GM19238 (cell line): ENCODE measurements at regions not wholly inside any gene's neighbourhood (a gene's known extent, or its start where the extent isn't known, plus 50 kb on each side); places are given as distances from the start of the nearest gene placed in this dataset.
A peak's percentile ranks its signal among the peaks of the same experiment; 100 is the strongest.
"Not testable (repeated sequence)": the region's sequence is repeated elsewhere in the genome, so short reads cannot be mapped to it uniquely, and the experiment has no call there.

Experiments used
- DNase-seq: peaks from one replicate; pipeline ENCODE4 v3.0.0; 2011; ENCODE audit warnings: low spot score; ENCODE audit not compliant: insufficient read length

DNA sequence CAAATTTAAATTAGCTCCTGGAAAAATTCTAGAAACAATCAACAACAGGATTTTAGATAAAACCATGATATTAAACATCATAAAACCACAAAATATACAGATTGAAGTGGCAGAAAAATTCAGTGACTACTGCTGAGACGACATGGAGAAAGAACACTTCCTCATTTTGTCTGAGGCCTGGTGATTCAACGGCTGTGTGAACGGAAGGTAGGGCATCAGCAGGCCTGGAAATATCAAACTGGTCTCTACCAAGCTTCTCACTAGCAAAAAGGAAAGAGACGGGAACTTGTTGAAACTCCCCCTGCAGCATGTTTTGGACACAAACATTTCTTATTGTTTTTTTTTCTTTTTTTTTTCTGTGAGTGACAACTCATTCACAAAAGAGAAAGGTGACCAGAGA lies 58.0 kb upstream of the AHI1 start:
- peak; percentile 12 for DNase-seq

DNA sequence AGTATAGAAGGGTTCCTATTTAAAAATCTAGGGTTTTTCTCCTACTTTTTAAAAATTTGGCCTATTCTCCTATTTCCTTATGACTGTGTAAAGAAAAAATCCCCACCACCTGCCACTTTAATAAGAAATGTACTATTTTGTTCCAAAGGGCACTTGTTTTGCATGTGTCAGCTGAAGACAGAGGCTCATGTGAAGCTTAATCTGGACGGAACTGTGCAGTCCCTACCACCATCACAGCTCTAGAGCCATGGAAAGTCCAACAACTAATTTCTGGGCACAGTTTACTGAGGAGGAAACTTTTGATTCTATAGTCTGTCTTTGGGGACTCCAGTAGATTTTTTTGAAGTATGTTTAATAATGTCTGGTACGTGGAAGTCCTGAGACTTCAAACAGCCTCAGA lies 60.0 kb upstream of the AHI1 start:
- no peak for DNase-seq

DNA sequence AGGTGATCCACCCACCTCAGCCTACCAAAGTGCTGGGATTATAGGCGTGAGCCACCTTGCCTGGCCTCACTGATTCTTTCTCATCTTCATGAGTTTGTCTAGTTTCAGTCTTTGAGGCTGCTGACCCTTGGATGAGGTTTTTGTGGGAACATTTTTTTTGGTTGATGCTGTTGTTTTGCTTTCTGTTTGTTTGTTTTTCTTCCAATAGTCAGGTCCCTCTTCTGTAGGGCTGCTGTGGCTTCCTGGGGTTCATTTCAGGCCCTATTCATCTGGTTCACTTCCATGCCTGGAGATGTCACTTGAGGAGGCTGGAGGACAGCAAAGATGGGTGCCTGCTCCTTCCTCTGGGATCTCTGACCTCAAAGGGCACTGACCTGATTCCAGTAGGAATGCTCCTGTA lies 68.1 kb upstream of the AHI1 start:
- DNase-seq, result not testable (repeated sequence)

- DNase-seq, result no peak
These were observed 69.0 kb upstream of the AHI1 start for GRCh38 chr6:135566311-135567068.

GRCh38 chr6:135567375-135568083 lies 70.0 kb upstream of the AHI1 start:
- no peak for DNase-seq

DNA sequence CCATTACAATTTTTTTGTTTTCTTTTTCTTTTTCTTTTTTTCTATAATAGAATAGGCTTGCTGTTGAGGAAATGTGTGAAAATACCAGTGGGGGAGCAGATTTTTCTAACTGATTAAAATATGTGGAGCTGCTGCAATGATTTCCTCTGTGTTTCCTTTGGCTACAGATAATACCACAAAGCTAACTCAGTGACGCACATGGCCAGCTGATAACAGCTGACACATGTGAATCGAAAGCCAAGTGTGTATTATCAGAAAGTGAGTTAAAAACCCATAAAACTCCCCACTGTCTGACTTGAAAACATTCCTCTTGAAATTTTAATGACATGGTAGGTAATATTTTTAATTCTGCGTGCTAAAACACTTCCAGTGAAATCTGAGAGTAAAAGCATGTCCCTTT lies 70.8 kb upstream of the AHI1 start:
- no peak for DNase-seq

DNA sequence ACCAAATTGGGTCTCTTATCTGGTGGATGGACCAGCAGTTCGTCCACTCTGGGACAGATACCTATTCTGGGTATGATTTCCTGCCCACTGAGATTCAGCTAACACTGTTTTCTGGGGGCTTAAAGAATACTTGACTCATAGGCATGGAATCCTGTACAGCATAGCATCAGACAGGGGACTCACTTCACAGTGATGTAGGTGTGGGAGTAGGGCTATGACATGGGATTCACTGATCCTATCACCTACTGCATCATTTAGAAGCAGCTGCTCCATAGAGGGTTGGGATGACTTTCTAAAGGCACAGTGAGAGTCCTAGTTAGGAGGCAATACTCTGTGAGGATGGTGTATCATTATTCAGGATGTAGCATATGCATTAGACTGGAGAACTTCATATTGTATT lies 74.5 kb upstream of the AHI1 start:
- DNase-seq, result no peak

DNA sequence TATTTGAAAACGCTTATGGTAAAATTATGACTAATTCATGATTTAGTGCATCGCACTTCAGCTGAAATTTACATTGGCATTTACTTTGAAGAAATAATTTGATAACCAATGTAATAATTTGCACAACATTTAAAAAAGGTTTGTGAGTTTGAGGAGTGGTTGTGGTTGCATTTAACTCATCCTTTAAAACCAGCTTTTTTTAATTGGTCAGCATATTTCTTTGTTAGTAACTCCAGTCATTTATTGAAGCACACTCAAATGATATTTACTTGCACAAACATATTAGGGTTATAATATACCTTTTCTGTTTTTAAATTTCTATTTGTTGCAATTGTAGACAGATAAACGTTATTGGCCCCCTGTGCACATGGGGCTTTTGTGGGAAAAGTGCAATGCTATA lies 78.1 kb upstream of the AHI1 start:
- no peak for DNase-seq

DNA sequence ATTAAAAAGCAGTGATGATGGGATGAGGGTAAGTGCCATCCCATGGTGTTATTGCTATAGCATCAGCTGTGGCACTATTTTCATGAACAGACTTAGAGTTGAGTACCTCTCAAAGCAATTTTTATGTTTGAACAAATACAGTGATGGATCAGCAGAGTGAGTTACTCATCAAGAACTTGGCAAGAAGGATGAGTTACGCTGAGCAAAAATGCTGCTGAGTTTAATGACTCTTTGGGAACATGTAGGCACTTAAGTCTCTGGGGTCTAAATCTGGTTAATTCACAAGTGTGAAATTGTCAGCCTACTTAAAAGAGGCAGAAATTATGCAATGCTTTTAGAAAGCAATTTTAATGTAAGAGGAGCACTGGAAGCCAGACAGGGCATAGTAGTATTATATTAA lies 78.5 kb upstream of the AHI1 start:
- no peak for DNase-seq

- DNase-seq, result no peak
These were observed 79.6 kb upstream of the AHI1 start for GRCh38 chr6:135577059-135577538.

DNA sequence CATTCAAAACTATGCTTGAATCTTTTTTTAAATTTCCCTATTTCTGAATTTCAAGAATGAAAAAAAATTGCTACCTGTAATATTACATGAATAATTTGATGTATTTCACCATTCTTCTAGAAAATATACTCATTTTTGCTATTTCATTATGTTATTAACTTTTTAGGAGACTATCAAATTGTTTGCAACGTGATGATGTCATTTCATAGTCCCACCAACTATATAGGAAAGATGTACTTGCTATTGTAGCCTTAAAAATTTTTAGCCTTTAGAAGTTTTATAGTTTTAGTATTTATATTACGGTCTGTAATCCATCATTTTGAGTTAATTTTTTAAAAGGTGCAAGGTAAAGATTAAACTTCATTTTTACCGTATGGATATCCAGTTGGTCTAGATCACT lies 81.4 kb upstream of the AHI1 start:
- DNase-seq, result no peak

DNA sequence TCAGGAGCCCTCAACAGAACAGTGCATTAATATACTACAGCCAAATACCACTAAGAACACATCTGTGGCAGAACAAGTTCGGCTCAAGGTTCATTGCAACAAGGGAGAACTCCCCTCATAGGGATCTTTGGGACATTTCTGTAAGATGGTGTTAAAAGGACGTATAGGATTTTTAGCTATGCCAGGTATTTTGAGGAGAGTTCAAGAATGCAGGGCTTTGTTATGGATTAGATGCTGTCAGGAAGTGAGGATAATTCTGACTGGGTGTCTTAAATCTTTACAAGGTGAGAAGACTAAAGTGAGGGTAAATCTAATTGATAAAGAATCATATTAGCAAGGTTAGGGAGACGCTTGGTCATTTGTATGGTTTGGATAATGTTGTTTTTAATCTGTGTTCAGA lies 83.7 kb upstream of the AHI1 start:
- no peak for DNase-seq

GRCh38 chr6:135583256-135583761 lies 85.8 kb upstream of the AHI1 start:
- DNase-seq, result no peak

DNA sequence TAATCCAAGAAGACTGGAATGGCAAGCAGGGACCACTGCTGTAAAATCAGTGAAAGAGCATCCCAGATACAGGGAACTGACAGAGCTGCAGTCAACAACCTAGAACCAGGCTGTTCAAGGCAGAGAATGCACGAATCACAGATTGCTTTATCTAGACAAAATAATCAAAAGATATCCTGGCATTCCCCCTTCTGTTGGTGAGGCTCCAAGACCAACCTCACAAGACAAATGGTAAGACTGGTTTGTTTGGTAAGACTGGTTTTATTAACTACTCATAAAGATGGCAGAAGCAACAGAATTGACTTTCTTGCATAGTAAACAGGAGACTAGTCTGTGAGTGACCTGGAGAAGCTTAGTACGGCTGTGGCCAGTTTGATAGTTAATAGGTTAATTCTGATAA lies 88.8 kb upstream of the AHI1 start:
- no peak for DNase-seq

- no peak for DNase-seq
These were observed 89.3 kb upstream of the AHI1 start for GRCh38 chr6:135586844-135587243.

- DNase-seq, result no peak
These were observed 94.7 kb upstream of the AHI1 start for GRCh38 chr6:135592276-135592675.

- DNase-seq, result no peak
These were observed 96.5 kb upstream of the AHI1 start for GRCh38 chr6:135594000-135594399.

DNA sequence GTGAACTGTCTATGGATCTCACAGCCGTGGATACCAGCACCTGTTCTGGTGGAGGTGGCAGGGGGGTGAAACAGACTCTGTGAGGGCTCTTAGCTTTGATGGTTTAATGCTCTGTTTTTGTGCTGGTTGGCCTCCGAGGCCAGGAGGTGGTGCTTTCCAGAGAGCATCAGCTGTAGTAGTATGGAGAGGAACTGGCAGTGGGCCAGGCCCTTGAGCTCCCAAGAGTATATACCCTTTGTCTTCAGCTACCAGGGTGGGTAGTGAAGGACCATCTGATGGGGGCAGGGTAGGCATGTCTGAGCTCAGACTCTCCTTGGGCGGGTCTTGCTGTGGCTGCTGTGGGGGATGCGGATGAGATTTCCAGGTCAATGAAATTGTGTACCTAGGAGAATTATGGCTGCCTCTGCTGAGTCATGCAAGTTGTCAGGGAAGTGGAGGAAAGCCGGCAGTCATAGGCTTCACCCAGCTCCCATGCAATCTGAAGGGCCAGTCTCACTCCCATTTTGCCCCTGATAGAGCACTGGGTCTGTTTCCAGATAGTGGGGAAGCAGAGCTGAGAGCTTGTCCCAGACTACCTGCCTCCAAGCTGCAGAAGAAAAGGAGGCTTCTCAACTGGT lies 102.7 kb upstream of the AHI1 start:
- DNase-seq, result no peak

DNA sequence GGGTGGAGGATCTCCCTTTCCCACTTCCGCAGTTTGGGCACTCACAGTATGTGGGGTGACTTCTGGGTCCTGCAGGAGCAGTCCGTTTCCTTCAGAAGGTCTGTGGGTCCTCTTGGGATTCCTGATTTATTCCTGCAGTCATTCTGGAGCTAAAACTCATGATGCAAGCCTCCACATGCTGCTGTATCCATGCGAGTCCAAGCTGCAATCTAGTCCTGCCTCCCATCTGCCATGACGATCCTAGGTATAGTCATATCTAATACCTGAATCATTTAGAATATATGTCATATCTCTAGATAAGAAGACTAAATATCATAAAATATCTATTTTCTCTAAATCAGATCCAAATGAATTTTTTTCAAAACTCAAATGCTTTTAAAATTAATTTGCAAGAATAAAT lies 103.4 kb upstream of the AHI1 start:
- DNase-seq, result no peak

DNA sequence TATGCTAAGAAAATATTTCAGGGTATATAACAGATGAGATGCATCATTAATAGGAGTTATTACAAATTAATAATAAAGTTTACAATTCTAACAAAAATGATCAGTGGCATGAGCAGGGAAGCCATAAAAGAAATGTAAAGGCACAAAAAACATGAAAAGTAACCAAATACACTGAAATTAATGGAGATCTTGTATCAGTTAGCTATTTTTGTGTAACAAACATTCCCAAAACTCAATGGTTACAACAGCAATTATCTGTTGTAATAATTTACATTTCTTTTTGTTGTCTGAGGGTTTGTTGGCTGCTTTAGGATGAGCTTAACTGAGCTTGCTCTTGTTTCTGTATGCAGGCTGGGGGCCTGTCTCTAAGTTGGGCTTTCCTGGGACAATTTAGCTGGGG lies 104.3 kb upstream of the AHI1 start:
- no peak for DNase-seq

DNA sequence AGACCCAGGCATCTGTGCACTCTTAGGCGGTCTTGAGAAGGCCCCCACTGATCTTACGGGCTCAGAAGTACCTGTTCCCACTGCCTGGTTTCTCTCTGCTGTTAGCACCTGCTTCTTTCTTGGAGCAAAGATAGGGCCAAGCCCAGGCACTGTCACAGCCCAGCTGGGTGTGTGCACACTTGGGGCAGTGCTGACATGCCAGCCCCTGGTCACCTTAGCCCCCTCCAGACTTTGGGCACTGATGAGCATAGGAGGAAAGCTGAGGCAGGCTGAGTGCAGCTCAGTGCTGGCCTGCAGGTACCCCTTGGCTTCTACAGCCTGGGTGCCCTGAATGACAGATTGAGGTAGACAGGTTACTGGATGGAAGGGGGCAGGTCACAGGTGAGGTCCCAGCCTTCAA lies 105.7 kb upstream of the AHI1 start:
- no peak for DNase-seq
